Left lung (tissue), 4 donors: ENCODE measurements at regions not wholly inside any gene's neighbourhood (a gene's known extent, or its start where the extent isn't known, plus 50 kb on each side); places are given as distances from the start of the nearest gene placed in this dataset.

Source experiments
- ATAC-seq: fragments of 200-7000 bp; cut with Tn5 transposase; one replicate; pipeline ENCODE4 v1.9.1; 2020; ENCODE audit warnings: moderate library complexity
- DNase-seq, 4 donors: peaks; one replicate each; pipeline ENCODE4 v3.0.0-alpha.2; 2013 to 2020
- H3K27ac ChIP-seq, 2 donors: fragments of 200-600 bp; sonication (generic) in 1 of 2; one replicate each; pipeline versions ENCODE4 v1.5.0 to v1.8.0; 2020 to 2021
- H3K27me3 ChIP-seq, 2 donors: fragments of 200-600 bp; sonication (generic) in 1 of 2; one replicate each; pipeline versions ENCODE4 v1.5.0 to v1.8.0; 2020 to 2021
- H3K36me3 ChIP-seq, 2 donors: fragments of 200-600 bp; sonication (generic) in 1 of 2; one replicate each; pipeline versions ENCODE4 v1.5.0 to v1.8.0; 2020 to 2021
- H3K4me1 ChIP-seq, 2 donors: fragments of 200-600 bp; one replicate each; pipeline ENCODE4 v1.8.0; 2021
- H3K4me3 ChIP-seq, 2 donors: fragments of 200-600 bp; sonication (generic) in 1 of 2; one replicate each; pipeline versions ENCODE4 v1.5.0 to v1.8.0; 2020 to 2021; ENCODE audit warnings: mild to moderate bottlenecking in 1 of 2
- H3K9me3 ChIP-seq, 2 donors: fragments of 200-600 bp; sonication (generic) in 1 of 2; one replicate each; pipeline versions ENCODE4 v1.5.0 to v1.8.0; 2020 to 2021
- CTCF ChIP-seq, 2 donors: fragments of 200-600 bp; sonication (generic) in 1 of 2; IDR thresholded peaks; one replicate each; pipeline versions ENCODE4 v1.5.0 to v1.8.0; 2021; ENCODE audit warnings: antibody characterized with exemption in 2 of 2
- intact Hi-C, 2 donors: fragments of 100-400 bp; cut with DNase I; formaldehyde crosslinking; loops; one replicate each; pipeline versions ENCODE4 v1.11.2 to v1.14.2; 2022
- donor health status: DM: no; HTN: yes; CAD: no.
- donor health status: DM: no; HTN: no; CAD: no.

- H3K9me3 ChIP-seq = no peaks in the 10 kb centered on the region
- H3K36me3 ChIP-seq = no peaks in the 10 kb centered on the region
- H3K27me3 ChIP-seq = no peaks in the 10 kb centered on the region
- H3K4me1 ChIP-seq = no peaks in the 10 kb centered on the region
- DNase-seq (no peak), ATAC-seq (no peak)
- H3K4me3 ChIP-seq = no peak overlapping the region
- intact Hi-C loops = no loop called here
- no peak overlapping the region for H3K27ac ChIP-seq
- no peak for TF ChIP-seq CTCF (IDR thresholded peaks at IDR 0.05)
These were observed 430.3 kb downstream of the TFAP2A start for GRCh38 chr6:9984607-9985006.

- ATAC-seq (no peak), DNase-seq (no peak)
- H3K27ac ChIP-seq = no peak overlapping the region
- no peak for TF ChIP-seq CTCF (IDR thresholded peaks at IDR 0.05)
- intact Hi-C loops = no loop called here
- H3K4me1 ChIP-seq = no peaks in the 10 kb centered on the region
- H3K27me3 ChIP-seq = no peaks in the 10 kb centered on the region
- no peak overlapping the region for H3K4me3 ChIP-seq
- H3K9me3 ChIP-seq = no peaks in the 10 kb centered on the region
- H3K36me3 ChIP-seq = no peaks in the 10 kb centered on the region
These were observed 431.7 kb downstream of the TFAP2A start for GRCh38 chr6:9983168-9983567.

DNA sequence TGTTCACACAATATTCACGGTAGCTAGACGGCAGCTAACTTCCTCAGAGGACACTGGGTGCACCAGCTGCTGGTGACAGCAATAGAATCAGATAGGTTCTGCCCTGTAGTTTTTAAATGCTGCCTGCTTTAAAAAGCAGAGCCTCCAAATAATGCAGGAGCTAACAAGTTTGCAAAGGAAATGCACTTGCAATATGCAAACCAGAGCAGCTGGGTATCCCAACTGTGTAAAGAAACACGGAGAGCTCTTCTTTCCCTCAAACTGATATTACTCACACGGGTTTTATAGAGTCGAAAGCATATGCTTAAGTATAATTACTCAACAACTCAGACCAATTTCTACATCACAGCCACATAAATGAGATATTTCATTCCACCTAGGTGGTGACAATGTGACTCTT is 432.7 kb downstream of the TFAP2A start:
- no peak for TF ChIP-seq CTCF (IDR thresholded peaks at IDR 0.05)
- no peak for ATAC-seq
- intact Hi-C loops = no loop called here

GRCh38 chr6:9979996-9980395 is 434.9 kb downstream of the TFAP2A start:
- Histone ChIP-seq H3K27ac (no peak overlapping the region), H3K9me3 (no peaks in the 10 kb centered on the region), H3K4me1 (no peaks in the 10 kb centered on the region), H3K27me3 (no peaks in the 10 kb centered on the region), H3K36me3 (no peaks in the 10 kb centered on the region), H3K4me3 (no peak overlapping the region)
- TF ChIP-seq CTCF (IDR thresholded peaks at IDR 0.05) = no peak
- intact Hi-C loops = no loop called here
- DNase-seq = no peak
- ATAC-seq = no peak

More for the DNA sequence above, 432.7 kb downstream of the TFAP2A start:
- Histone ChIP-seq H3K36me3 (no peaks in the 10 kb centered on the region), H3K4me1 (no peaks in the 10 kb centered on the region), H3K27ac (no peak overlapping the region), H3K9me3 (no peaks in the 10 kb centered on the region), H3K27me3 (no peaks in the 10 kb centered on the region), H3K4me3 (no peak overlapping the region)
- DNase-seq = no peak

GRCh38 chr6:9978480-9978879 is 436.4 kb downstream of the TFAP2A start:
- Histone ChIP-seq H3K4me1 (no peaks in the 10 kb centered on the region), H3K27me3 (no peaks in the 10 kb centered on the region), H3K9me3 (no peaks in the 10 kb centered on the region), H3K27ac (no peak overlapping the region), H3K4me3 (no peak overlapping the region), H3K36me3 (no peaks in the 10 kb centered on the region)
- no peak for TF ChIP-seq CTCF (IDR thresholded peaks at IDR 0.05)
- intact Hi-C loops = no loop called here
- DNase-seq (no peak), ATAC-seq (no peak)
